PFSK-1 (cell line): ENCODE measurements at regions not wholly inside any gene's neighbourhood (a gene's known extent, or its start where the extent isn't known, plus 50 kb on each side); places are given as distances from the start of the nearest gene placed in this dataset.

Source experiments
- FOXP2 ChIP-seq: optimal IDR thresholded peaks from 2 replicates; pipeline ENCODE3; 2011; ENCODE audit warnings: borderline replicate concordance, control low read depth, inconsistent platforms; ENCODE audit not compliant: insufficient read depth; ENCODE audit errors: extremely low read length, extremely low read depth
- POLR2AphosphoS5 ChIP-seq: IDR thresholded peaks from 2 replicates; pipeline ENCODE4 v1.6.1; 2012; ENCODE audit warnings: low read depth, mild to moderate bottlenecking, control low read depth, low read length, moderate library complexity
- SIN3A ChIP-seq: IDR thresholded peaks from 2 replicates; pipeline ENCODE4 v1.6.1; 2012; ENCODE audit warnings: mild to moderate bottlenecking, low read length, moderate library complexity, borderline replicate concordance; ENCODE audit not compliant: insufficient read depth
- TAF1 ChIP-seq: IDR thresholded peaks from 2 replicates; pipeline ENCODE4 v1.6.1; 2012; ENCODE audit warnings: low read length, control low read depth, borderline replicate concordance; ENCODE audit not compliant: insufficient read depth
- TF ChIP-seq, protein P1 (sequence below), 2 experiments: IDR thresholded peaks; 2 replicates each; pipeline versions ENCODE4 v1.6.1 to v1.8.0; 2011 to 2012; ENCODE audit warnings: low read depth in 2 of 2, low read length in 2 of 2, control low read depth in 1 of 2, inconsistent platforms in 1 of 2, mild to moderate bottlenecking in 1 of 2, moderate library complexity in 1 of 2; ENCODE audit not compliant: insufficient read depth in 1 of 2

DNA sequence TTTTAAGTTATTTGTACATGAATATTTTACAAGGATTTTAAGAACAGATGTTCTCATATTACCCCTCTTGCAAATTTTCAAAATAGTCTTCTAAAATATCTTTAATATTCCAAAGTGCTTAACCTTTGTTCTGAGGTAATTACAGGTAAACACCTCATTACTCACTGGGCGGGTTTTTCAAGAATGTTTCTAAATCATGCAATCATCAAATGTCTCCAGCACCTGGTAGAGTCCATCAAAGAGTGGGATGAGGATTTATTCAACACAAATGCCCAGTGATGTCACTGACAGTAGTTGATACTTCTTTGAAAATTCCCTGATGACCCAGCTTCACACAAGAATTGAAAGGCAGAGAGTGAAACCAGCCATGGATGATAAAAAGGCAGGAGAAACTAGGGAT, 114.4 kb downstream of the SEC61B start:
- TF ChIP-seq SIN3A: no peak
- no peak for TF ChIP-seq FOXP2
- TF ChIP-seq TAF1: no peak
- no peak for TF ChIP-seq POLR2AphosphoS5
- TF ChIP-seq, protein P1, sequence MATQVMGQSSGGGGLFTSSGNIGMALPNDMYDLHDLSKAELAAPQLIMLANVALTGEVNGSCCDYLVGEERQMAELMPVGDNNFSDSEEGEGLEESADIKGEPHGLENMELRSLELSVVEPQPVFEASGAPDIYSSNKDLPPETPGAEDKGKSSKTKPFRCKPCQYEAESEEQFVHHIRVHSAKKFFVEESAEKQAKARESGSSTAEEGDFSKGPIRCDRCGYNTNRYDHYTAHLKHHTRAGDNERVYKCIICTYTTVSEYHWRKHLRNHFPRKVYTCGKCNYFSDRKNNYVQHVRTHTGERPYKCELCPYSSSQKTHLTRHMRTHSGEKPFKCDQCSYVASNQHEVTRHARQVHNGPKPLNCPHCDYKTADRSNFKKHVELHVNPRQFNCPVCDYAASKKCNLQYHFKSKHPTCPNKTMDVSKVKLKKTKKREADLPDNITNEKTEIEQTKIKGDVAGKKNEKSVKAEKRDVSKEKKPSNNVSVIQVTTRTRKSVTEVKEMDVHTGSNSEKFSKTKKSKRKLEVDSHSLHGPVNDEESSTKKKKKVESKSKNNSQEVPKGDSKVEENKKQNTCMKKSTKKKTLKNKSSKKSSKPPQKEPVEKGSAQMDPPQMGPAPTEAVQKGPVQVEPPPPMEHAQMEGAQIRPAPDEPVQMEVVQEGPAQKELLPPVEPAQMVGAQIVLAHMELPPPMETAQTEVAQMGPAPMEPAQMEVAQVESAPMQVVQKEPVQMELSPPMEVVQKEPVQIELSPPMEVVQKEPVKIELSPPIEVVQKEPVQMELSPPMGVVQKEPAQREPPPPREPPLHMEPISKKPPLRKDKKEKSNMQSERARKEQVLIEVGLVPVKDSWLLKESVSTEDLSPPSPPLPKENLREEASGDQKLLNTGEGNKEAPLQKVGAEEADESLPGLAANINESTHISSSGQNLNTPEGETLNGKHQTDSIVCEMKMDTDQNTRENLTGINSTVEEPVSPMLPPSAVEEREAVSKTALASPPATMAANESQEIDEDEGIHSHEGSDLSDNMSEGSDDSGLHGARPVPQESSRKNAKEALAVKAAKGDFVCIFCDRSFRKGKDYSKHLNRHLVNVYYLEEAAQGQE (IDR thresholded peaks at IDR 0.05; ENCODE audit: insufficient read depth in 1 of 2, low read depth in 2 of 2, low read length in 2 of 2): no peak

DNA sequence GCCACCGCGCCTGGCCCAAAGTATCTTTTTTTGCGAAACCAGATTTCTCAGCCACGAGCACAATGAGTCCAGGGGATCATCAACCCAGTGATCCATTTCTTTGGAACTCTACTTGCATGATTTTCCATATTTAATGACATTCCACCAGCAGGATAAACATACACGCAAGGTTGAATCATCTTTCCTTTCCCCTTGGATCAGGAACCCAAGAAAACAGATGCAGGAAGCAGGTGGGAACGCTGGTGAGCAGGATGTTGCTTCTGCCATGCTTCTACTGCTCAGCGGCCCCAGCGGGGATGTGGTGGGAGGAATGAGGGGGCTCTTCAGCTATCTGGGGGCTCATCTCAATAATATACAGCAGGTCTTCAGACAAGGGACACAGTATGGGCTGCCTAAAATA, 118.2 kb downstream of the SEC61B start:
- TF ChIP-seq FOXP2: no peak
- no peak for TF ChIP-seq TAF1
- no peak for TF ChIP-seq SIN3A
- no peak for TF ChIP-seq POLR2AphosphoS5
- TF ChIP-seq, protein P1 (IDR thresholded peaks at IDR 0.05; ENCODE audit: insufficient read depth in 1 of 2, low read depth in 2 of 2, low read length in 2 of 2): no peak

DNA sequence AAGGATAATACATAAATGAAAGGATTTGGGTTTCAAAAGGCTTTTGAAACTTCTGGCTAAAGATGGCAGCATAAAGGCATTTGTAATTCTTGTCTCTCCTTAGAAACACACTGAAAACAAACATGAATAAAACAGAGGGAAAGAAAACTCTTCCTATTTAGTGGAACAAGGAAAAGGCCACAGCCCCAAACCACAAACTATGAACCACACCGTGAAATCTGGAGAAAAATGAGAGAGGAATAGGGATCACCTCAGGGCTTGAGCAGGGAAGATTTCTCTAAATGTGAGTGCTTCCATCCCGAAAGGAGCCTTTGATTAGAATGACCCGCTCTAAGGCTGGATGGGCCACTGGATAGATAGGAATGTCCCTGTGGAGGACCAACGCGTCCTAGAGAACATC, 119.6 kb downstream of the SEC61B start:
- TF ChIP-seq TAF1: no peak
- TF ChIP-seq FOXP2: no peak
- TF ChIP-seq SIN3A: no peak
- no peak for TF ChIP-seq POLR2AphosphoS5
- TF ChIP-seq, protein P1 (IDR thresholded peaks at IDR 0.05; ENCODE audit: insufficient read depth in 1 of 2, low read depth in 2 of 2, low read length in 2 of 2): no peak

DNA sequence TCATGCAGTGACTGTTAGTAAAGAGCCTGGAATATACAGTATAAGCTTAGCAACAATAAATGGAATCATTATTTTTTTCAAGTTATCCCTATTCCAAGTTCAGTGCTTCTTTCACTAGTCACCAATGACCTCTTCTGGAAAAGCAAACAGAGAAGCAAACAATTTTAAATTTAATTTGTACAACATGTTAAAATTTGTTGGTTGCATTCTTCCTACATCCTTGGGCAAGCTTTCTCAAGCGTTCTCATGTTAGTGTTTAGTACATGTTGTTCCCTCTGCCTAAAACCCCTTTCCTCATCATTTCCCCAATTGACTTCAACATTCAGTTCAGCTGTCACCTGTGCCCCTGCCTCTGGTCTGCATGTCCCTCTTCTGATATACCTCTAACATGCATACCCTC, 123.4 kb downstream of the SEC61B start:
- TF ChIP-seq, protein P1 (IDR thresholded peaks at IDR 0.05; ENCODE audit: insufficient read depth in 1 of 2, low read depth in 2 of 2, low read length in 2 of 2): no peak
- TF ChIP-seq TAF1 (no peak), POLR2AphosphoS5 (no peak), SIN3A (no peak), FOXP2 (no peak)

DNA sequence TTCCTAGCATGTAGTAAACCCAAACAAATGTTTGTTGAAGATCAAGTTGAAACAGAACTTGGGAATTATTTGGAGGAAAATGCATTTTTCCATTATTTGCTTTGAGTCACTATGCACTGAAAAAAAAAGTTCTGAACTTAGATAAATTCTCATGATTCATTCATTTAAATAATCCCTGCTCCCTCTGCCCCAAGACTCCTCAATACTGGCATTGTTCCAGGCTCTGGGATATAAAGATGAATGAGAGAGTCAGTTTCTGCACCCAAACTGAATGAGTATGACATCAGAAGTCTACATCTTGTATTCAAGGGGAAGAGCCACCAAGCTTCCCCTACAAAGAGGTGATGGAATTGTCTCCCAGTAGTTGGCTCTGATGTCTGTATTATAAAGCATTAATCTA, 123.9 kb downstream of the SEC61B start:
- TF ChIP-seq FOXP2 (no peak), POLR2AphosphoS5 (no peak), TAF1 (no peak), SIN3A (no peak)
- TF ChIP-seq, protein P1 (IDR thresholded peaks at IDR 0.05; ENCODE audit: insufficient read depth in 1 of 2, low read depth in 2 of 2, low read length in 2 of 2): no peak
